Gastrocnemius medialis (tissue), 4 donors: ENCODE measurements at regions not wholly inside any gene's neighbourhood (a gene's known extent, or its start where the extent isn't known, plus 50 kb on each side); places are given as distances from the start of the nearest gene placed in this dataset.

Experiments
- POLR2A ChIP-seq, 2 donors: fragments of 450-650 bp; IDR thresholded peaks; one replicate each; pipeline ENCODE4 v1.6.1; 2017; ENCODE audit warnings: antibody characterized with exemption in 2 of 2, mild to moderate bottlenecking in 2 of 2, moderate library complexity in 2 of 2
- TF ChIP-seq, protein P1 (sequence below), 5 experiments: fragments of 450-650 bp in 3 of 5; fragments of 200-600 bp in 2 of 5; sonication (generic) in 2 of 5; IDR thresholded peaks in 4 of 5; conservative IDR thresholded peaks in 1 of 5; 1 replicate in 4 of 5; 2 replicates in 1 of 5; pipeline ENCODE4 v1.5.1; 2016 to 2019; ENCODE audit warnings: antibody characterized with exemption in 5 of 5, mild to moderate bottlenecking in 3 of 5, moderate library complexity in 3 of 5

DNA sequence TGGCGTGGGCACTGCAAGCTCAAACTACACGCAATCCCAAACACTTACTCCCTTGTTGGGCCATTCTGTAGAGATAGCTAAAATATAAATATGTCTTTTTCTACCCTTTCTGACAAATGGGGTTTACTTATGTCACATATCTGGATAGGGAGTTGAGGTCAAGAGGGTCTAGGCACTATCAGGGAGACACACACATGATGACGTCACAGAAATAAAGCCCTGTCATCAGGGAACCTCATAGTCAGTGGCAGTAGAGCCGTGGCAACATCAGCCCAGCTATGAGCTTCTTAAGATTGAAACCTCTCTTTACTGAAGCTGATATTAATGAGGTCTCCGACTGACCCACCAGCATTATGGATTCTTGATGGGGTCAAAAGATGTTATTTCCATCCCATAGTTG, 234.6 kb upstream of the CDH7 start:
- TF ChIP-seq, protein P1, sequence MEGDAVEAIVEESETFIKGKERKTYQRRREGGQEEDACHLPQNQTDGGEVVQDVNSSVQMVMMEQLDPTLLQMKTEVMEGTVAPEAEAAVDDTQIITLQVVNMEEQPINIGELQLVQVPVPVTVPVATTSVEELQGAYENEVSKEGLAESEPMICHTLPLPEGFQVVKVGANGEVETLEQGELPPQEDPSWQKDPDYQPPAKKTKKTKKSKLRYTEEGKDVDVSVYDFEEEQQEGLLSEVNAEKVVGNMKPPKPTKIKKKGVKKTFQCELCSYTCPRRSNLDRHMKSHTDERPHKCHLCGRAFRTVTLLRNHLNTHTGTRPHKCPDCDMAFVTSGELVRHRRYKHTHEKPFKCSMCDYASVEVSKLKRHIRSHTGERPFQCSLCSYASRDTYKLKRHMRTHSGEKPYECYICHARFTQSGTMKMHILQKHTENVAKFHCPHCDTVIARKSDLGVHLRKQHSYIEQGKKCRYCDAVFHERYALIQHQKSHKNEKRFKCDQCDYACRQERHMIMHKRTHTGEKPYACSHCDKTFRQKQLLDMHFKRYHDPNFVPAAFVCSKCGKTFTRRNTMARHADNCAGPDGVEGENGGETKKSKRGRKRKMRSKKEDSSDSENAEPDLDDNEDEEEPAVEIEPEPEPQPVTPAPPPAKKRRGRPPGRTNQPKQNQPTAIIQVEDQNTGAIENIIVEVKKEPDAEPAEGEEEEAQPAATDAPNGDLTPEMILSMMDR (IDR thresholded peaks at IDR 0.05 in 4 of 5, conservative IDR thresholded peaks at IDR 0.05 in 1 of 5): no peak
- TF ChIP-seq POLR2A (IDR thresholded peaks at IDR 0.05): no peak
